HFF-Myc (cell line): ENCODE measurements at regions not wholly inside any gene's neighbourhood (a gene's known extent, or its start where the extent isn't known, plus 50 kb on each side); places are given as distances from the start of the nearest gene placed in this dataset.

Source experiments
- DNase-seq: peaks from one replicate; pipeline ENCODE4 v3.0.0-alpha.2; 2011; ENCODE audit warnings: low read depth; ENCODE audit errors: extremely low read depth
- H3K4me3 ChIP-seq: replicated peaks from 2 replicates; pipeline ENCODE4 v1.5.1; 2011; ENCODE audit warnings: low read depth, mild to moderate bottlenecking, control low read depth, low read length
- TF ChIP-seq, protein P1 (sequence below): IDR thresholded peaks from 2 replicates; pipeline ENCODE4 v1.5.1; 2012; ENCODE audit warnings: mild to moderate bottlenecking, low read depth, low read length, control low read depth; ENCODE audit errors: missing control alignments

- no peak for DNase-seq
- H3K4me3 ChIP-seq: no peak overlapping the region
- TF ChIP-seq, protein P1, sequence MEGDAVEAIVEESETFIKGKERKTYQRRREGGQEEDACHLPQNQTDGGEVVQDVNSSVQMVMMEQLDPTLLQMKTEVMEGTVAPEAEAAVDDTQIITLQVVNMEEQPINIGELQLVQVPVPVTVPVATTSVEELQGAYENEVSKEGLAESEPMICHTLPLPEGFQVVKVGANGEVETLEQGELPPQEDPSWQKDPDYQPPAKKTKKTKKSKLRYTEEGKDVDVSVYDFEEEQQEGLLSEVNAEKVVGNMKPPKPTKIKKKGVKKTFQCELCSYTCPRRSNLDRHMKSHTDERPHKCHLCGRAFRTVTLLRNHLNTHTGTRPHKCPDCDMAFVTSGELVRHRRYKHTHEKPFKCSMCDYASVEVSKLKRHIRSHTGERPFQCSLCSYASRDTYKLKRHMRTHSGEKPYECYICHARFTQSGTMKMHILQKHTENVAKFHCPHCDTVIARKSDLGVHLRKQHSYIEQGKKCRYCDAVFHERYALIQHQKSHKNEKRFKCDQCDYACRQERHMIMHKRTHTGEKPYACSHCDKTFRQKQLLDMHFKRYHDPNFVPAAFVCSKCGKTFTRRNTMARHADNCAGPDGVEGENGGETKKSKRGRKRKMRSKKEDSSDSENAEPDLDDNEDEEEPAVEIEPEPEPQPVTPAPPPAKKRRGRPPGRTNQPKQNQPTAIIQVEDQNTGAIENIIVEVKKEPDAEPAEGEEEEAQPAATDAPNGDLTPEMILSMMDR: no peak
These were observed 367.9 kb downstream of the MN1 start for GRCh38 chr22:27433585-27434190.

- TF ChIP-seq, protein P1: no peak
- DNase-seq: no peak
- H3K4me3 ChIP-seq: no peak overlapping the region
These were observed 366.7 kb downstream of the MN1 start for GRCh38 chr22:27434898-27435297.

- TF ChIP-seq, protein P1: no peak
- DNase-seq: peak; percentile 40
- H3K4me3 ChIP-seq: no peak overlapping the region
These were observed 365.5 kb downstream of the MN1 start for GRCh38 chr22:27435844-27436576.

GRCh38 chr22:27436591-27436990 is 365.0 kb downstream of the MN1 start:
- DNase-seq: no peak
- TF ChIP-seq, protein P1: no peak
- no peak overlapping the region for H3K4me3 ChIP-seq

DNA sequence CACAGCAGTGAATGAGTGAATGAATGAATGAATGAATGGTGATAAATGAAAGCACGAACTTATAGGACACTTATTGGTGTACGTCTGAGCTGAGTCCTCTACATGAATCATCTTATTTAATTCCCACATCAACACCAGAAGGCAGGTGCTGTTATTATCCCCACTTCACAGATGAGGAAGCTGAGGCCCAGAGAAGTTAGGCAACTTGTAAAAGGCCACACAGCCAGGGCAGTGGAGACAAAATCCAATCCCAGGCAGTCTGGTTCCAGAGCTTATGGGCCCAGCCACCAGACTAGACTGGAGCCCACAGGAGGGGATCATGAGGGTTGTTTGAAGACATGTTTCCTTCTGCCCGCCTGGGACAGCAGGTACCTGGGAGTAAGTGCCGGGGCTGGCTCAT is 364.0 kb downstream of the MN1 start:
- no peak for DNase-seq
- no peak overlapping the region for H3K4me3 ChIP-seq
- TF ChIP-seq, protein P1: no peak

DNA sequence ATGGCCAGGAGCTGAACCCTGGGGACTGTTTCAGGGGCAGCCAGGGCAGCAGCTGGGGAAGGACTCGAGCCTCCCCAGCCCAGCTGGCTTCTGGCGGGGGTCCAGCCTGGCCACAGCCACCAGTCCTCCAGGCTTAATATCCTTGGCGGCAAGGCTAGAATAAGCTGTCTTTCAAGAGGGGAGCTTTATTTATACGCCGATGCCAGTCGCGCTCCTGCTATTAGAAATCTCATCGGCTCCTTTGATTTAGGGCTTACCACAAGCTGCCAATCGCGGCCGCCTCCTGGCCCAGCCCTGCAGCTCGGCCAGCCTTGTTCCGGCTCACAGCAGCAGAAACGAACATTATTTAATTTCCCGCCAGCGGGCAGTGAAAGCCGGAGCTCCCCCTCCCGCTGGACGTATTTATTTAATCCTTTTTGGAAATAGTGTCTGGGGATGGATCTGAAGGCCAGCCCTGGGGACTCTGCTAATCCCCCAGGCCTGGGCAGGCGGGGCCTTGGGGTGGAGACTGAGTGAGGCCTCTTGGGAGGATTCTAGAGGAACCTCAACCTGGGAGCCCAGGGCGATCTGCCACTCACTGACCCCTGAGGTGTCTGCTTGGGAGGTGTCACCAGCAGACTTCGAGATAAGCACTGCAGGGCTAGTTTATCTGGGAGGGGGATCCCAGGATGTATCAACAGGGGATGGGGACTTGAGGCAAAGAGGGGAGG is 363.1 kb downstream of the MN1 start:
- no peak for DNase-seq
- TF ChIP-seq, protein P1: no peak
- no peak overlapping the region for H3K4me3 ChIP-seq
